A673 (cell line): ENCODE measurements at regions not wholly inside any gene's neighbourhood (a gene's known extent, or its start where the extent isn't known, plus 50 kb on each side); places are given as distances from the start of the nearest gene placed in this dataset.

ENCODE experiments used
- BruUV-seq: library from RNA; stranded (reverse); fragments of 400-500 nt; replicated peaks from 2 replicates; lab custom pipeline; 2021; lab: Mats Ljungman, UMichigan
- CTCF ChIA-PET: fragments of 300-600 bp; sonication (Branson Sonifier 250); formaldehyde crosslinking; loops from one replicate; lab custom pipeline; 2022; ENCODE audit warnings: antibody characterized with exemption; lab: Charles Lee
- POLR2A ChIA-PET: fragments of 300-600 bp; sonication (Branson Sonifier 250); formaldehyde crosslinking; loops from one replicate; lab custom pipeline; 2022; ENCODE audit warnings: antibody characterized with exemption; ENCODE audit not compliant: low non-redundant PET; lab: Charles Lee
- DNase-seq: peaks from one replicate; pipeline ENCODE4 v3.0.0-alpha.2; 2015; ENCODE audit warnings: low spot score
- H3K27ac ChIP-seq: fragments of 200-600 bp; sonication (generic); 2 replicates; pipeline ENCODE4 v1.5.1; 2016; ENCODE audit warnings: mixed run types, low read depth, mild to moderate bottlenecking, mixed read lengths, antibody characterized with exemption, low read length; ENCODE audit not compliant: poor library complexity, severe bottlenecking
- H3K27me3 ChIP-seq: fragments of 200-600 bp; sonication (generic); replicated peaks from 2 replicates; pipeline ENCODE4 v1.6.1; 2017; ENCODE audit warnings: mixed run types, low read depth, mild to moderate bottlenecking, mixed read lengths, antibody characterized with exemption, low read length; ENCODE audit not compliant: insufficient read depth, poor library complexity
- H3K36me3 ChIP-seq: fragments of 200-600 bp; sonication (generic); 2 replicates; pipeline ENCODE4 v1.6.1; 2016; ENCODE audit warnings: mixed run types, mild to moderate bottlenecking, mixed read lengths, antibody characterized with exemption, low read length; ENCODE audit not compliant: insufficient read depth, poor library complexity, severe bottlenecking
- H3K4me1 ChIP-seq: fragments of 200-600 bp; sonication (generic); 2 replicates; pipeline ENCODE4 v1.6.1; 2017; ENCODE audit warnings: mixed run types, mild to moderate bottlenecking, mixed read lengths, antibody characterized with exemption, low read length; ENCODE audit not compliant: insufficient read depth, poor library complexity, severe bottlenecking
- H3K4me3 ChIP-seq: fragments of 200-600 bp; sonication (generic); 2 replicates; pipeline ENCODE4 v1.5.1; 2016; ENCODE audit warnings: low read depth, mixed run types, mild to moderate bottlenecking, mixed read lengths, low read length; ENCODE audit not compliant: poor library complexity, severe bottlenecking
- H3K9me3 ChIP-seq: fragments of 200-600 bp; sonication (generic); 2 replicates; pipeline ENCODE4 v1.6.1; 2016; ENCODE audit warnings: mixed run types, low read depth, mild to moderate bottlenecking, mixed read lengths, antibody characterized with exemption, low read length; ENCODE audit not compliant: poor library complexity, severe bottlenecking
- EZH2 ChIP-seq: fragments of 200-600 bp; sonication (generic); IDR thresholded peaks from 2 replicates; pipeline ENCODE4 v1.6.1; 2017; ENCODE audit warnings: borderline replicate concordance, low read depth, mild to moderate bottlenecking, mixed read lengths, antibody characterized with exemption, low read length; ENCODE audit not compliant: poor library complexity, severe bottlenecking
- intact Hi-C: fragments of 100-400 bp; cut with micrococcal nuclease; formaldehyde crosslinking; loops from one replicate; pipeline ENCODE4 v1.10.0; 2022; ENCODE audit not compliant: unreplicated experiment
- TF ChIP-seq, protein P1 (sequence below): fragments of 300-800, 200-600 bp; sonication (generic); conservative IDR thresholded peaks from 2 replicates; pipeline ENCODE4 v1.5.1; 2017; ENCODE audit warnings: low read depth, mild to moderate bottlenecking, antibody characterized with exemption, low read length, moderate library complexity, mixed read lengths

DNA sequence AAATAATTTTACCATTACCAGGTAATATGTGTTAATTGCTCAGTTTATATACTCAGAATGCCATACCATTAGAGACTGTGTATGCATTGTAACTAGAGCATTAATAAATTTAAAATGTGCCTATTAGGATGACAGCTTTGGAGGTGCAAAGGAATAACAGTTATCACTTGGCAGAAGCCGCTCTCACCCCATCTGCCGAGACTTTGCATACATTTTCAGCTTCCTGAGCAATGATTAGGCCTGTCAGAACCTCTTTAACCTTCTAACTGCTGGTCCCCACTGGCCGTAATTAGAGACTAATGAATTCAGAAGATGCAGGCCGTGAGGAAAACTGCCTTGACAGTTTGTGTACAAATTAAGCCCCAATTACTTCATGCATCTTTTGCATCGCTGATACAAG is 158.0 kb upstream of the PROX1 start:
- Histone ChIP-seq H3K36me3 (no peaks in the 10 kb centered on the region), H3K27me3 (peaks cover 46% of the 10 kb centered on the region), H3K9me3 (no peaks in the 10 kb centered on the region), H3K4me3 (no peak overlapping the region), H3K4me1 (no peaks in the 10 kb centered on the region), H3K27ac (no peak overlapping the region)
- intact Hi-C loops = no loop called here
- CTCF ChIA-PET = no interaction called here
- BruUV-seq = no TSS peak
- POLR2A ChIA-PET = no interaction called here
- DNase-seq = no peak
- TF ChIP-seq EZH2 = no peak
- TF ChIP-seq, protein P1, sequence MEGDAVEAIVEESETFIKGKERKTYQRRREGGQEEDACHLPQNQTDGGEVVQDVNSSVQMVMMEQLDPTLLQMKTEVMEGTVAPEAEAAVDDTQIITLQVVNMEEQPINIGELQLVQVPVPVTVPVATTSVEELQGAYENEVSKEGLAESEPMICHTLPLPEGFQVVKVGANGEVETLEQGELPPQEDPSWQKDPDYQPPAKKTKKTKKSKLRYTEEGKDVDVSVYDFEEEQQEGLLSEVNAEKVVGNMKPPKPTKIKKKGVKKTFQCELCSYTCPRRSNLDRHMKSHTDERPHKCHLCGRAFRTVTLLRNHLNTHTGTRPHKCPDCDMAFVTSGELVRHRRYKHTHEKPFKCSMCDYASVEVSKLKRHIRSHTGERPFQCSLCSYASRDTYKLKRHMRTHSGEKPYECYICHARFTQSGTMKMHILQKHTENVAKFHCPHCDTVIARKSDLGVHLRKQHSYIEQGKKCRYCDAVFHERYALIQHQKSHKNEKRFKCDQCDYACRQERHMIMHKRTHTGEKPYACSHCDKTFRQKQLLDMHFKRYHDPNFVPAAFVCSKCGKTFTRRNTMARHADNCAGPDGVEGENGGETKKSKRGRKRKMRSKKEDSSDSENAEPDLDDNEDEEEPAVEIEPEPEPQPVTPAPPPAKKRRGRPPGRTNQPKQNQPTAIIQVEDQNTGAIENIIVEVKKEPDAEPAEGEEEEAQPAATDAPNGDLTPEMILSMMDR = no peak

DNA sequence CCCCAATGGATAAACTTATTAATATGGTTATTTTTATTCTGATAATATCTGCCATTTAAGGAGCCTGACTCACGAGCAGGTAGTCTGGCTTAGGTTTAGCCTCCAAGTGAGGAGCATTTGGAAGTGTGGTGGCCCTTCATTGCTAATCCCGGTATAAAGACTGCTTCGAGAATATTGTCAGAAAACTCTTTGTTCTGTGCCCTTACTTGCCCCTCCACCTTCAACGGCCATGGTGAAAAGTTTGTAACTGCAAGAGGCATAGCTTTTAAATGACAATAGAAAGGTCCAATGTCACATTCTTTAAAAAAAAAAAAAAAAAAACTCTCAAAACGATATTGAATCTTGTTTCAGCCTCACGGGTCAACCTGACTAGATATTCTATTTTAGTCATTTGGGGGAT is 157.4 kb upstream of the PROX1 start:
- H3K4me3 ChIP-seq = no peak overlapping the region
- no peak overlapping the region for H3K27ac ChIP-seq
- no peaks in the 10 kb centered on the region for H3K4me1 ChIP-seq
- POLR2A ChIA-PET = no interaction called here
- no peak for DNase-seq
- no peaks in the 10 kb centered on the region for H3K9me3 ChIP-seq
- no TSS peak for BruUV-seq
- intact Hi-C loops = no loop called here
- CTCF ChIA-PET = no interaction called here
- peaks cover 43% of the 10 kb centered on the region for H3K27me3 ChIP-seq
- no peak for TF ChIP-seq EZH2
- TF ChIP-seq, protein P1 = no peak
- H3K36me3 ChIP-seq = no peaks in the 10 kb centered on the region

DNA sequence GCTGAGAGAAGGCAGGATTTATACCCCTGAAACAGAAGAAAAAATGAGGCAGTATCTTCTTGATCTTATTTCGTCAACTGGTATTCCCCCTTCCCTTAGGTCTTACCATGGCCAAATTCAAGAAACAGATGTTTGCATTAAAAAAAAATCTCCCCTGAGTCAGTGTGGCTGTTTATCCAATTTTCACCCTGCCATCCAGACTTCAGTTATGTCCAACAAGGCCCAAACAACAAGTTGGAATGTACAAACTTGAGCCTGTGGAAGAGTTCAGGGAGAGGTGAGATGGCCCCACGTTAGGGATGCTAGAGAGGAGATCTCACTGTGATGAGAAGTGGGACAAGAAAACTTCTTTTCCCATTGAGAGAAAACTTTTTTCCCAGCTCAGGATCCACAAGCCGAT is 147.2 kb upstream of the PROX1 start:
- CTCF ChIA-PET = no interaction called here
- no TSS peak for BruUV-seq
- H3K4me1 ChIP-seq = no peaks in the 10 kb centered on the region

DNA sequence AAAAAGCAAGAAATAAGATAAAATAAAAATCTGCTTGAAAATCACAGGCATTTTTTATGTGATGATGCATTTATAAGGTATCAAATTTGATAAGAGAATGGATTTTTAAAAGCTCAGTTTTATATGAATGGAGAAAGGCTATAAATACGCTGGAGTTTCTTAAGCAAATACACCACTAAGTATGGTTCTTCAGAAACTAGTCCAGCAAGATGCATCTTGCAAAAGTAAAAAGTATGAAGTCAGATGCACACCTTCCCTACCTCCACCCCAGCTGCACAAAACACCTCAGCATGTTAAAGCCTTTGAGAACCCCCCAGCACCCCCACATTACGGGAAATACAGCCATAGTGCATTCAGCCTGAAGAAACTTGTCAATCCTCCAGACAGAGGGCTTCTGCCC is 143.1 kb upstream of the PROX1 start:
- no peak for DNase-seq
- no peaks in the 10 kb centered on the region for H3K9me3 ChIP-seq
- no peak overlapping the region for H3K27ac ChIP-seq
- H3K27me3 ChIP-seq = peaks cover 24% of the 10 kb centered on the region
- POLR2A ChIA-PET = no interaction called here
- TF ChIP-seq, protein P1 = no peak
- TF ChIP-seq EZH2 = no peak
- no peaks in the 10 kb centered on the region for H3K4me1 ChIP-seq
- CTCF ChIA-PET = no interaction called here
- intact Hi-C loops = no loop called here
- H3K36me3 ChIP-seq = no peaks in the 10 kb centered on the region
- BruUV-seq = no TSS peak
- no peak overlapping the region for H3K4me3 ChIP-seq

More for the DNA sequence above, 147.2 kb upstream of the PROX1 start:
- no peak overlapping the region for H3K27ac ChIP-seq
- TF ChIP-seq EZH2 = no peak
- no peaks in the 10 kb centered on the region for H3K9me3 ChIP-seq
- H3K36me3 ChIP-seq = no peaks in the 10 kb centered on the region
- POLR2A ChIA-PET = no interaction called here
- DNase-seq = no peak
- H3K27me3 ChIP-seq = peaks cover 18% of the 10 kb centered on the region
- no peak overlapping the region for H3K4me3 ChIP-seq
- intact Hi-C loops = no loop called here
